WTC11 (cell line): ENCODE measurements at regions not wholly inside any gene's neighbourhood (a gene's known extent, or its start where the extent isn't known, plus 50 kb on each side); places are given as distances from the start of the nearest gene placed in this dataset.

Experiments
- ATAC-seq: fragments of 200-7000 bp; cut with Tn5 transposase; 2 replicates; pipeline ENCODE4 v1.10.0; 2021; ENCODE audit warnings: mild to moderate bottlenecking, moderate library complexity
- CTCF ChIA-PET: fragments of 300-600 bp; sonication (Branson Sonifier 250); formaldehyde crosslinking; loops from one replicate; lab custom pipeline; 2021; ENCODE audit warnings: antibody characterized with exemption; lab: Charles Lee
- POLR2A ChIA-PET: fragments of 350-600 bp; sonication (Branson Sonifier 250); formaldehyde crosslinking; loops from one replicate; lab custom pipeline; 2021; ENCODE audit warnings: antibody characterized with exemption; lab: Charles Lee
- DNase-seq: peaks from one replicate; pipeline ENCODE4 v3.0.0; 2021; ENCODE audit warnings: low spot score
- H3K27ac Mint-ChIP-seq: 2 replicates; pipeline ENCODE4 v1.8.0; 2021; ENCODE audit warnings: mixed read lengths
- H3K27me3 Mint-ChIP-seq: 2 replicates; pipeline ENCODE4 v1.8.0; 2021; ENCODE audit warnings: low read depth, mild to moderate bottlenecking, moderate library complexity, mixed read lengths
- H3K36me3 Mint-ChIP-seq: 2 replicates; pipeline ENCODE4 v1.8.0; 2021; ENCODE audit warnings: mixed read lengths
- H3K4me1 Mint-ChIP-seq: 2 replicates; pipeline ENCODE4 v1.8.0; 2022; ENCODE audit warnings: mixed read lengths
- H3K4me3 Mint-ChIP-seq: 2 replicates; pipeline ENCODE4 v1.8.0; 2021; ENCODE audit warnings: mild to moderate bottlenecking, moderate library complexity, mixed read lengths
- H3K9me3 Mint-ChIP-seq: 2 replicates; pipeline ENCODE4 v1.8.0; 2021; ENCODE audit warnings: mixed read lengths
- ATF1 ChIP-seq: sonication (generic); formaldehyde crosslinking; IDR thresholded peaks from 2 replicates; pipeline ENCODE4 v1.8.1; 2023; ENCODE audit warnings: mild to moderate bottlenecking, moderate library complexity, missing genetic modification reagents
- ATF6 ChIP-seq: sonication (generic); formaldehyde crosslinking; IDR thresholded peaks from 2 replicates; pipeline ENCODE4 v1.8.1; 2023; ENCODE audit warnings: mild to moderate bottlenecking, missing genetic modification reagents
- CDX4 ChIP-seq: fragments of 250-450 bp; sonication (Bioruptor Pico); IDR thresholded peaks from 2 replicates; pipeline ENCODE4 v1.9.0; 2021; ENCODE audit warnings: moderate library complexity, mild to moderate bottlenecking, inconsistent platforms, borderline replicate concordance
- CTCF ChIP-seq: fragments of 200-600 bp; IDR thresholded peaks from 2 replicates; pipeline ENCODE4 v1.8.0; 2022; ENCODE audit warnings: antibody characterized with exemption
- EMX1 ChIP-seq: fragments of 250-450 bp; sonication (Bioruptor Pico); IDR thresholded peaks from 2 replicates; pipeline ENCODE4 v1.8.0; 2021; ENCODE audit warnings: mild to moderate bottlenecking
- FOXJ3 ChIP-seq: sonication (generic); formaldehyde crosslinking; IDR thresholded peaks from 2 replicates; pipeline ENCODE4 v1.9.0; 2021; ENCODE audit warnings: missing genetic modification reagents, mild to moderate bottlenecking, borderline replicate concordance
- FOXP4 ChIP-seq: sonication (generic); formaldehyde crosslinking; IDR thresholded peaks from 2 replicates; pipeline ENCODE4 v1.8.0; 2022; ENCODE audit warnings: mild to moderate bottlenecking, missing genetic modification reagents
- GABPB1 ChIP-seq: sonication (generic); formaldehyde crosslinking; IDR thresholded peaks from 2 replicates; pipeline ENCODE4 v1.8.1; 2023; ENCODE audit warnings: mild to moderate bottlenecking, missing genetic modification reagents
- HMGXB4 ChIP-seq: sonication (generic); formaldehyde crosslinking; IDR thresholded peaks from 2 replicates; pipeline ENCODE4 v1.8.1; 2023; ENCODE audit warnings: mild to moderate bottlenecking, moderate library complexity, missing genetic modification reagents
- IRF1 ChIP-seq: sonication (generic); formaldehyde crosslinking; IDR thresholded peaks from 2 replicates; pipeline ENCODE4 v1.8.0; 2023; ENCODE audit warnings: missing genetic modification reagents
- NFE2L1 ChIP-seq: sonication (generic); formaldehyde crosslinking; IDR thresholded peaks from 2 replicates; pipeline ENCODE4 v1.8.1; 2023; ENCODE audit warnings: missing genetic modification reagents
- SP1 ChIP-seq: sonication (generic); formaldehyde crosslinking; conservative IDR thresholded peaks from 2 replicates; pipeline ENCODE4 v1.8.1; 2022; ENCODE audit warnings: missing genetic modification reagents
- TCF7 ChIP-seq: sonication (generic); formaldehyde crosslinking; IDR thresholded peaks from 2 replicates; pipeline ENCODE4 v1.8.0; 2022; ENCODE audit warnings: mild to moderate bottlenecking, low read depth, missing genetic modification reagents, moderate library complexity
- TEAD4 ChIP-seq: sonication (generic); formaldehyde crosslinking; IDR thresholded peaks from 2 replicates; pipeline ENCODE4 v1.8.0; 2022; ENCODE audit warnings: mild to moderate bottlenecking, missing genetic modification reagents
- ZNF317 ChIP-seq: sonication (generic); formaldehyde crosslinking; IDR thresholded peaks from 2 replicates; pipeline ENCODE4 v1.8.1; 2023; ENCODE audit warnings: low read depth, mild to moderate bottlenecking, moderate library complexity, missing genetic modification reagents, borderline replicate concordance
- ZNF396 ChIP-seq: fragments of 250-450 bp; sonication (Bioruptor Pico); IDR thresholded peaks from 2 replicates; pipeline ENCODE4 v1.8.0; 2021; ENCODE audit warnings: mild to moderate bottlenecking, moderate library complexity, borderline replicate concordance
- ZNF416 ChIP-seq: fragments of 250-450 bp; sonication (Bioruptor Pico); IDR thresholded peaks from 2 replicates; pipeline ENCODE4 v1.9.0; 2021; ENCODE audit warnings: mild to moderate bottlenecking, inconsistent platforms
- ZNF423 ChIP-seq: fragments of 250-450 bp; sonication (Bioruptor Pico); IDR thresholded peaks from 2 replicates; pipeline ENCODE4 v2.1.2; 2022; ENCODE audit warnings: mild to moderate bottlenecking, moderate library complexity
- ZNF425 ChIP-seq: fragments of 250-450 bp; sonication (Bioruptor Pico); conservative IDR thresholded peaks from 2 replicates; pipeline ENCODE4 v1.9.0; 2021; ENCODE audit warnings: mild to moderate bottlenecking

GRCh38 chr12:59082952-59083351 is 162.6 kb upstream of the LRIG3 start:
- H3K4me1 Mint-ChIP-seq: peaks cover 31% of the 10 kb centered on the region
- H3K9me3 Mint-ChIP-seq: no peaks in the 10 kb centered on the region
- ChIA-PET POLR2A (no interaction called here), CTCF (interaction anchor here (0.5 to 1.4 kb wide), 2 partner anchors 81 to 82 kb away, joined by 3 read pairs; no protein-coding TSS in a partner anchor)
- H3K27ac Mint-ChIP-seq: no peak overlapping the region
- H3K27me3 Mint-ChIP-seq: no peaks in the 10 kb centered on the region
- no peak overlapping the region for H3K4me3 Mint-ChIP-seq
- ATAC-seq (no peak), DNase-seq (no peak)
- no peaks in the 10 kb centered on the region for H3K36me3 Mint-ChIP-seq
- TF ChIP-seq ZNF416 (CRISPR knock-in tag) (no peak), CDX4 (CRISPR knock-in tag) (no peak), IRF1 (no peak), ATF1 (no peak), ZNF425 (CRISPR knock-in tag) (no peak), SP1 (no peak), ZNF317 (CRISPR knock-in tag) (no peak), FOXJ3 (CRISPR knock-in tag) (no peak), ZNF396 (no peak), HMGXB4 (CRISPR knock-in tag) (no peak), CTCF (no peak), ZNF423 (CRISPR knock-in tag) (no peak), ATF6 (CRISPR knock-in tag) (no peak), EMX1 (no peak)
- TF ChIP-seq, all 79 proteins: peak for 0

- CTCF ChIA-PET: no interaction called here
- Mint-ChIP-seq H3K9me3 (no peaks in the 10 kb centered on the region), H3K27me3 (no peaks in the 10 kb centered on the region), H3K4me1 (peaks cover 15% of the 10 kb centered on the region), H3K27ac (no peak overlapping the region), H3K4me3 (no peak overlapping the region), H3K36me3 (no peaks in the 10 kb centered on the region)
- ATAC-seq: no peak
- POLR2A ChIA-PET: no interaction called here
- no peak for DNase-seq
- TF ChIP-seq GABPB1 (CRISPR knock-in tag) (no peak), TEAD4 (CRISPR knock-in tag) (no peak), ZNF425 (CRISPR knock-in tag) (no peak), FOXP4 (CRISPR knock-in tag) (no peak), ATF1 (no peak), TCF7 (CRISPR knock-in tag) (no peak), NFE2L1 (CRISPR knock-in tag) (no peak)
These were observed 159.8 kb upstream of the LRIG3 start for GRCh38 chr12:59080101-59080500.
